Keratinocyte (primary cell): ENCODE measurements at regions not wholly inside any gene's neighbourhood (a gene's known extent, or its start where the extent isn't known, plus 50 kb on each side); places are given as distances from the start of the nearest gene placed in this dataset.

Source experiments
- EZH2 ChIP-seq: IDR thresholded peaks from one replicate; pipeline ENCODE4 v1.6.1; 2012; ENCODE audit warnings: inconsistent platforms, mild to moderate bottlenecking, low read length, moderate library complexity
- TF ChIP-seq, protein P1 (sequence below), 3 experiments: IDR thresholded peaks in 1 of 3; conservative IDR thresholded peaks in 1 of 3; optimal IDR thresholded peaks in 1 of 3; 2 replicates in 2 of 3; 3 replicates in 1 of 3; pipeline versions ENCODE3 to v1.5.1; 2011; ENCODE audit warnings: low read length in 3 of 3, mild to moderate bottlenecking in 3 of 3, moderate library complexity in 2 of 3, control low read depth in 1 of 3, inconsistent platforms in 1 of 3; ENCODE audit not compliant: insufficient read depth in 2 of 3; ENCODE audit errors: extremely low read depth in 1 of 3

DNA sequence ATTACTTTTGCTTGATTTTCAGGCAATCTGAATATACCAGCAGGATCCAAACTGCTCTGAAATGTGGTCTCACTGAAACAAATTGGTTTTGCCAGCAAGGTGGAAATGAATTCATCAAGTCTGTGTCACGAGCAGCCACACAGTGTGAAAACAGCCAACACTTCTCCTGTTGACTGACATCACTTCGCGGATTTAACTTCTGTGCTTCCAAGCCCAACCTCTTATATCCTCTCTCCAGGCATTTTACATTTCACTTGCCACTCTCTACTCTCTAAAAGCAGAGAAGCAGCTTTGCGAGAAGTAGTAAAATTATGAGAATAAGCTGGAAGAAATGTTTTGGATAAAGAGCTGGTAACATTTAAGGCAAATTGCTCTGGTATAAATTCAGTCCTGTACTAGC lies 106.1 kb upstream of the FRG1 start:
- TF ChIP-seq, protein P1, sequence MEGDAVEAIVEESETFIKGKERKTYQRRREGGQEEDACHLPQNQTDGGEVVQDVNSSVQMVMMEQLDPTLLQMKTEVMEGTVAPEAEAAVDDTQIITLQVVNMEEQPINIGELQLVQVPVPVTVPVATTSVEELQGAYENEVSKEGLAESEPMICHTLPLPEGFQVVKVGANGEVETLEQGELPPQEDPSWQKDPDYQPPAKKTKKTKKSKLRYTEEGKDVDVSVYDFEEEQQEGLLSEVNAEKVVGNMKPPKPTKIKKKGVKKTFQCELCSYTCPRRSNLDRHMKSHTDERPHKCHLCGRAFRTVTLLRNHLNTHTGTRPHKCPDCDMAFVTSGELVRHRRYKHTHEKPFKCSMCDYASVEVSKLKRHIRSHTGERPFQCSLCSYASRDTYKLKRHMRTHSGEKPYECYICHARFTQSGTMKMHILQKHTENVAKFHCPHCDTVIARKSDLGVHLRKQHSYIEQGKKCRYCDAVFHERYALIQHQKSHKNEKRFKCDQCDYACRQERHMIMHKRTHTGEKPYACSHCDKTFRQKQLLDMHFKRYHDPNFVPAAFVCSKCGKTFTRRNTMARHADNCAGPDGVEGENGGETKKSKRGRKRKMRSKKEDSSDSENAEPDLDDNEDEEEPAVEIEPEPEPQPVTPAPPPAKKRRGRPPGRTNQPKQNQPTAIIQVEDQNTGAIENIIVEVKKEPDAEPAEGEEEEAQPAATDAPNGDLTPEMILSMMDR (optimal IDR thresholded peaks at IDR 0.05 in 1 of 3, IDR thresholded peaks at IDR 0.05 in 1 of 3, conservative IDR thresholded peaks at IDR 0.05 in 1 of 3; ENCODE audit: extremely low read depth in 1 of 3, insufficient read depth in 2 of 3, low read length in 3 of 3), result no peak
- TF ChIP-seq EZH2, result no peak
